ENCODE measurements at regions not wholly inside any gene's neighbourhood (a gene's known extent, or its start where the extent isn't known, plus 50 kb on each side); places are given as distances from the start of the nearest gene placed in this dataset.
"Not testable (repeated sequence)": the region's sequence is repeated elsewhere in the genome, so short reads cannot be mapped to it uniquely, and the experiment has no call there.

DNA sequence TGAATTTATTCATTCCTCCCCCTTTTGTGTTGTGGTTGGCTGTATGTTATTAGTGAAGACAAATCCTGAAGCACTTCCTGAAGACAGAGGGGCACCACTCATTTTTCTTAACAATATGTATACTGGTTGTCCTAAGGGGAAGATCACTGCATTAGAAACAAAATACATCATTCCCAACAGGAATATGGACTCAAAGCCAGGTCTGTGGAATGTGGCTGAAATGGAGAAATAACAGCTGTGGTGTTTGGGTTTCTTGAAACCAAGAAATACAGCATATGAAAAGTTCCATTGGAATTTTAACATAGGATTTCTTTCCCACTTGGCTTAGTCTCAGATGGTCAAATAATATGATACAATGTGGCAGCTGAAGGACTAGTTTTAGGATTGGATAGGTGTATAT lies 267.6 kb downstream of the KCNE4 start:
- no peak overlapping the region for H3K4me3 ChIP-seq (ENCODE audit: low read depth, low read length)
- TF ChIP-seq, protein P1, sequence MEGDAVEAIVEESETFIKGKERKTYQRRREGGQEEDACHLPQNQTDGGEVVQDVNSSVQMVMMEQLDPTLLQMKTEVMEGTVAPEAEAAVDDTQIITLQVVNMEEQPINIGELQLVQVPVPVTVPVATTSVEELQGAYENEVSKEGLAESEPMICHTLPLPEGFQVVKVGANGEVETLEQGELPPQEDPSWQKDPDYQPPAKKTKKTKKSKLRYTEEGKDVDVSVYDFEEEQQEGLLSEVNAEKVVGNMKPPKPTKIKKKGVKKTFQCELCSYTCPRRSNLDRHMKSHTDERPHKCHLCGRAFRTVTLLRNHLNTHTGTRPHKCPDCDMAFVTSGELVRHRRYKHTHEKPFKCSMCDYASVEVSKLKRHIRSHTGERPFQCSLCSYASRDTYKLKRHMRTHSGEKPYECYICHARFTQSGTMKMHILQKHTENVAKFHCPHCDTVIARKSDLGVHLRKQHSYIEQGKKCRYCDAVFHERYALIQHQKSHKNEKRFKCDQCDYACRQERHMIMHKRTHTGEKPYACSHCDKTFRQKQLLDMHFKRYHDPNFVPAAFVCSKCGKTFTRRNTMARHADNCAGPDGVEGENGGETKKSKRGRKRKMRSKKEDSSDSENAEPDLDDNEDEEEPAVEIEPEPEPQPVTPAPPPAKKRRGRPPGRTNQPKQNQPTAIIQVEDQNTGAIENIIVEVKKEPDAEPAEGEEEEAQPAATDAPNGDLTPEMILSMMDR (IDR thresholded peaks at IDR 0.05; ENCODE audit: insufficient read depth, low read depth, low read length, missing control alignments), result no peak
- no peak for DNase-seq (ENCODE audit: low read depth)

DNA sequence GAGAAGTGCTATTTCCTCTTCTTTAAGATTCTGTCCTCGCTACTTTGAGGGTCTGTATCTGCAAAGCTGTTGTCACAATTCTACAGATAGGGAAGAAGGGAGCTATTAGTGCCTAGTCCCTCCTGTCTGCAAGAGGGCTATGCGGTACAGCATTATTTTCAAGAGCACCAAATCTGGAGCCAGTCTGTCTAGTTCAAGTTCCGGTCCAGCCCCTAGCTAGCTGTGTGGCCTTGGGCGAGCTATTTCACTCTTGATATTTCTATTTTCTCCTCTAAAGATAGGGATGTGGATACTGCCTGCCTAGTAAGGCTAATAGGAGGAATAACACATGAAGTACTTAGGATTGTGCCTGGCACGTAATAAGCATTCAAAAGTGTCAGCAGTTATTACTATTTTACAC lies 272.4 kb downstream of the KCNE4 start:
- TF ChIP-seq, protein P1 (IDR thresholded peaks at IDR 0.05; ENCODE audit: insufficient read depth, low read depth, low read length, missing control alignments), result no peak
- no peak for DNase-seq (ENCODE audit: low read depth)
- H3K4me3 ChIP-seq (ENCODE audit: low read depth, low read length), result no peak overlapping the region

DNA sequence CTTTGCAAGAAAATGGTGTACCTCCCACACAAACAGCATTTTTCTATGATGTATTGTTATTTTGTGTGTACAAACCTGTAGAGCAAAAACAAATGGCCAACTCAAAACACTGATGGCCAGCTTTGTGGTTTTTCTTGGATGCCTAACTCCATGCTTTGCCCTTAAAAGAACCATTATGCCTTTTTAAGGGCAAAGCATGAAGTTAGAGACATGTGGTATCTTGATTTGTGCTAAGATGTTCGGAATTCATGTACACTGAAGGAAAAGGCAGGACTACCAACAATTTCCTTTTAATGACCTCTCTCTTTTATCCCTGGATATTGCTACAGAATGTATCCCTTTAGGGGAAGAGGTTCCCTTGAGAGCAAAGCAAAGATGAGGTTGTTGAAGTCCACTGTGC lies 273.6 kb downstream of the SCG2 start:
- TF ChIP-seq, protein P1 (IDR thresholded peaks at IDR 0.05; ENCODE audit: insufficient read depth, low read depth, low read length, missing control alignments), result no peak
- H3K4me3 ChIP-seq (ENCODE audit: low read depth, low read length), result no peak overlapping the region
- no peak for DNase-seq (ENCODE audit: low read depth)

DNA sequence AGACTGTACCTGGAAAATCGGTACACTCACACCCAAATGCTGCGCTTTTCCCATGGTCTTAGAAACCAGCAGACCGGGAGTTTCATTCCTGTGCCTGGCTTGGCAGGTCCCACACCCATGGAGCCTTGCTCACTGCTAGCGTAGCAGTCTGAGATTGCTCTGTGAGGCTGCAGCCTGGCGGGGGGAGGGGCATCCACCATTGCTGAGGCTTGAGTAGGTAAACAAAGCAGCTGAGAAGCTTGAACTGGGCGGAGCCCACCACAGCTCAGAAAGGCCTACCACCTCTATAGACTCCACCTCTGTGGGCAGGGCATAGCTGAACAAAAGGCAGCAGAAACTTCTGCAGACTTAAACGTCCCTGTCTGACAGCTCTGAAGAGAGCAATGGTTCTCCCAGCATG lies 271.4 kb downstream of the SCG2 start:
- H3K4me3 ChIP-seq (ENCODE audit: low read depth, low read length); DNase-seq (ENCODE audit: low read depth): not testable (repeated sequence)

DNA sequence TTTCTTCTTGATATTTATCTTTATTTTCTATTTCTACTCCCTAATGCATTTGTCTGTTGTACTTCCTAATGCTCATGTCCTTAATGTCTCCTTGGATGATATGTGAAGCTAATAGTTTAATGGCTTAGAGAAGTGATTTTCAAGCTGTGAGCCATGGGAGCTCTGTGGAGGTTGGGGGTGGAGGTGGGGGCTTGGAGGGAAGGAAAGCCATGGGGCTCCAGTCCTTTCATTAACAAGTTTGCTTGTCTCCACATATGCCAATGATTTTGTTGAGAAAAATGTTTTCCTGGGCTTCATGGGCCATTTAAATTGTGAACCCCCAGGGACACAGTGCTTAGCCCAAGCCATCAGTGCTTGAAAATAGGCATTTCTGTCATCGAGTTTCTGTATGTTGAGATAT lies 264.1 kb downstream of the SCG2 start:
- no peak for DNase-seq (ENCODE audit: low read depth)
- H3K4me3 ChIP-seq (ENCODE audit: low read depth, low read length), result no peak overlapping the region
- TF ChIP-seq, protein P1 (IDR thresholded peaks at IDR 0.05; ENCODE audit: insufficient read depth, low read depth, low read length, missing control alignments), result no peak

DNA sequence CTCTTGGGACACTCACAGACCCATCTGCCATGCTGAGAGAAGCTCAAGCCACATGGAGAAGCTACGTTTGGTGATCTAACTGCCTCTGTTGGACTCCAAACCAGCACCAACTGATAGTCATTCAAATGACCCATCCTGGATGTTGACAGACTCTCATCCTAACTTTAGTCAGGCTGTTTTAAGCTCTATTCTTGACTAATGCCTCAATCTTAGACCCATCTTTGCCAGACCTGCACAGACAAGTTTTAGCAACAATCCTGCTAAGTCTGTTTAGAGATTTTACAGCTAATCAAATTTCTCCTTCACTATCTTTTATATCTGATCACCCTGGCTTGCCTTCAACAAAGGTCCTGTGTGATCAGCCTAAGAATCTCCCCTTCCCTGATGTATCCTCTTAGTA lies 245.1 kb downstream of the SCG2 start:
- no peak for DNase-seq (ENCODE audit: low read depth)
- TF ChIP-seq, protein P1 (IDR thresholded peaks at IDR 0.05; ENCODE audit: insufficient read depth, low read depth, low read length, missing control alignments), result no peak
- H3K4me3 ChIP-seq (ENCODE audit: low read depth, low read length), result no peak overlapping the region

DNA sequence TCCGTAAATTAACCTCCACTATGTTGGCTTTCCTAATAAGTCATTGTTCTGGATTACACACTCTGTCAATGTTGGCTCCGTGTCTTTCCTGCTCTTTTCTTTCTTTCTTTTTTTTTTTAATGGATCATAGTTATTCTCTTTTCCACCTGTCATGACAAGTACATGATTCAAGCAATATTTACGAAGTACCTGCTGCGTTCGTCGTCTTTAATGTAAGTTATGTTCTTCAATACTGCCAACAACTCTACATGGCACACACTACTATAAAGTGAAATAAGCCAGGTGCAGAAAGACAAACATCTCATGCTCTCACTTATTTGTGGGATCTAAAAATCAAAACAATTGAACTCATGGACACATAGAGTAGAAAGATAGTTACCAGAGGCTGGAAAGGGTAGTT lies 239.1 kb downstream of the SCG2 start:
- TF ChIP-seq, protein P1 (IDR thresholded peaks at IDR 0.05; ENCODE audit: insufficient read depth, low read depth, low read length, missing control alignments), result no peak
- H3K4me3 ChIP-seq (ENCODE audit: low read depth, low read length), result no peak overlapping the region
- DNase-seq (ENCODE audit: low read depth), result no peak
